Immature natural killer cell (primary cell): ENCODE measurements at regions not wholly inside any gene's neighbourhood (a gene's known extent, or its start where the extent isn't known, plus 50 kb on each side); places are given as distances from the start of the nearest gene placed in this dataset.
"Not testable (repeated sequence)": the region's sequence is repeated elsewhere in the genome, so short reads cannot be mapped to it uniquely, and the experiment has no call there.

Experiments
- DNase-seq, 3 donors: peaks; one replicate each; pipeline ENCODE4 v3.0.0; 2022; ENCODE audit warnings: mixed read lengths in 1 of 3
- H3K27ac Mint-ChIP-seq, 6 donors: one replicate each; pipeline ENCODE4 v1.8.0; 2020; ENCODE audit warnings: mixed read lengths in 6 of 6, mild to moderate bottlenecking in 5 of 6, inconsistent platforms in 4 of 6, moderate library complexity in 3 of 6
- H3K27me3 Mint-ChIP-seq, 3 donors: one replicate each; pipeline ENCODE4 v1.8.0; 2020 to 2021; ENCODE audit warnings: low read depth in 3 of 3, mild to moderate bottlenecking in 3 of 3, mixed read lengths in 3 of 3, moderate library complexity in 3 of 3, inconsistent platforms in 1 of 3
- H3K36me3 Mint-ChIP-seq, 3 donors: one replicate each; pipeline ENCODE4 v1.8.0; 2020; ENCODE audit warnings: mixed read lengths in 3 of 3, inconsistent platforms in 2 of 3, mild to moderate bottlenecking in 2 of 3
- H3K4me1 Mint-ChIP-seq, 2 donors: one replicate each; pipeline ENCODE4 v1.8.0; 2020; ENCODE audit warnings: inconsistent platforms in 2 of 2, mild to moderate bottlenecking in 2 of 2, mixed read lengths in 2 of 2, moderate library complexity in 1 of 2
- H3K4me3 Mint-ChIP-seq, 5 donors: one replicate each; pipeline ENCODE4 v1.8.0; 2020; ENCODE audit warnings: mild to moderate bottlenecking in 5 of 5, mixed read lengths in 5 of 5, inconsistent platforms in 3 of 5, moderate library complexity in 3 of 5
- H3K9me3 Mint-ChIP-seq, 6 donors: one replicate each; pipeline ENCODE4 v1.8.0; 2020; ENCODE audit warnings: mild to moderate bottlenecking in 6 of 6, mixed read lengths in 6 of 6, inconsistent platforms in 4 of 6, moderate library complexity in 3 of 6

DNA sequence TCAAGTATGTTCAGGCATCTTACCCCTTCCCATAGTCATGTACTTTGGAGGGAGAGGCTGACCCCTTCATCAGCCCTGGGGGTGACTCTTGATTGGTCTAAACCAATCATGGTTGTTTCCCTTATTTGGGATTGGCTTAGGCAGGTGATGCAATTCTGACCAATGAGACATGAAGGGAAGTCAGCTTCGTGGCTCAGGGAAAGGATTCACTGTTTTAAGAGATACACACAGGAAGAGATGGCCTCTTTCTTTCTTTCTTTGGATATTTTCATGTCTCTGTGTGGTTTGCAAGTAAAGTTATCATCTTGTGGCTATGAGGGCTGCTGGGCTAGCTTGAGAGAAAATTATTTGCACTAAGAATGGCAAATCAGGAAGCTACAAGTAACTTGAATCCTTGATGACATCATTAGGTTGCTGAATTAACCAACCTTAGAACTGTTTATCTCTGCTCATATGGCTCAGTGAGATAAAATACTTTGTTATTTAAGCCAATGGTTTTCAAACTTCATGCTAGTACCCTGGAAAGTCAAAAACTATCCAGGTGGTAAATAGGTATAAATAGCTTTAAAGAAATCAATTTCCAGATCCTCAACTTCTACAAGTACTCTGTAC lies 144.2 kb upstream of the CENPW start:
- Mint-ChIP-seq H3K36me3 (peaks cover 3 to 6% (median 3%) of the 10 kb centered on the region in 3 donors), H3K27ac (no peak overlapping the region), H3K4me1 (no peaks in the 10 kb centered on the region), H3K9me3 (peaks cover 0 to 8% (median 3%) of the 10 kb centered on the region in 6 donors), H3K27me3 (peaks cover 0 to 2% (median 2%) of the 10 kb centered on the region in 3 donors), H3K4me3 (no peak overlapping the region)
- DNase-seq: no peak

DNA sequence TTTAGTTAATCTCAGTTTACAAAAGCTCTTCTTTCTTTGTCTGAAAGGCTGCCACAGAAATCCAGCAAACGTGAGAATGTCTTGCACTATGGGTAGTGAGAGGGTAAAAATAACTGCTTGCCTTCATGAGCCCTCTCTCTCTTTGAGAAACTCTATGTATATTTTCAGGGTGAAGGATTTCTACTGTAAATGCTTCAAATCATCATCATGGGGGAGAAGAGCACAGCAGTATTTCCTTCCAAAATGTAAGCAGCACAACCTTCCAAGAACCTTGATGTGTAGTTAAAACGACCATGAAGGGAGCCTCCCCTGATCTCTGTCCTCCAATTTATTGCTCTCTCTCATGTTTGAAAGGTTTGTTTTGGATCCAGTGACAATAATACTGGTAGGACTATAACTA lies 141.3 kb upstream of the CENPW start:
- H3K36me3 Mint-ChIP-seq: peaks cover 3 to 6% (median 3%) of the 10 kb centered on the region in 3 donors
- H3K4me1 Mint-ChIP-seq: no peaks in the 10 kb centered on the region
- no peak overlapping the region for H3K4me3 Mint-ChIP-seq
- H3K27ac Mint-ChIP-seq: no peak overlapping the region
- H3K9me3 Mint-ChIP-seq: peaks cover 0 to 9% (median 3%) of the 10 kb centered on the region in 6 donors
- H3K27me3 Mint-ChIP-seq: peaks cover 0 to 4% (median 3%) of the 10 kb centered on the region in 3 donors
- no peak for DNase-seq

DNA sequence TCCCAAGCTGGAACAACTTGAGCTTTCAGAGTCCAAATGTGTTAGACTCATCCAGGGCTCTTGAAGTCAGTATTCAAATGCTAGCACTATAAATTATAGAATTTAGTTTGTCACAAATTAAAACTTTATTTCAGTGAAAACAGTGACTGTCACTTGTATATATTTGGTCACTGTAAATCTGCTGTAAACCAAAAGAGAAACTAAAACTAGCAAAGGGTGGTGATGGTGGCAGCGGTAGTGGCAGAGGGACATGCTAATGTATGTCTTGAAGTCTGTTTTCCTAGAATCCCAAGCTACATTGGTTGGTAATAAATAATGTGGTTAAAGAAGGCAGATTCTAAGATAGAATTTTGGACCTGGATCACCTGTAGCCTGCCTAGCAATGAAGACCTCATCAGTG lies 140.4 kb upstream of the CENPW start:
- Mint-ChIP-seq H3K27me3 (peaks cover 0 to 4% (median 3%) of the 10 kb centered on the region in 3 donors), H3K27ac (peak overlapping the region in 1 of 6 donors; percentile 69), H3K36me3 (peaks cover 3 to 6% (median 3%) of the 10 kb centered on the region in 3 donors), H3K4me3 (peak overlapping the region in 1 of 5 donors; percentile 78), H3K4me1 (no peaks in the 10 kb centered on the region), H3K9me3 (peaks cover 0 to 9% (median 3%) of the 10 kb centered on the region in 6 donors)
- peak in 1 of 3 donors; percentile 10 for DNase-seq

DNA sequence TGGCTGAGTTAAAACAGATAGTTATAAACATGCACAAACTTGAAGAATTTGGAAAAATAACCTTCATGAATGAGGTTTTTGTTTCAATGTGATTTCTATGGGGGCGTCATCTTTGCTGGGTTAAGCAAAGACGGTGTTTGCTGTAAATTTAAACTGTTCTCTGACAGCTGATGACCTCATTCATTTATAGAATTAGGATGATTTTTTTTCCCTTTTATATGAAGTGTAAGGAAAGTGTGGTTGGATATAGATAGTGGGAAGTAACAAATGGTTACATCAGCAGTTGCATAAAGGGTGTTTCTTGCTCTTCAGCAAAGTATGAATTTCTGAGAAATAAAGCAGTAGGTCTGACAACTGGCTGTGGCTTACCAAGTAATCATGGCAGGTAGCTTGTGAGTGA lies 137.2 kb upstream of the CENPW start:
- Mint-ChIP-seq H3K9me3 (peaks cover 0 to 7% (median 0%) of the 10 kb centered on the region in 6 donors), H3K36me3 (peaks cover 0 to 6% (median 3%) of the 10 kb centered on the region in 3 donors), H3K27me3 (peaks cover 0 to 2% (median 1%) of the 10 kb centered on the region in 3 donors), H3K4me1 (no peaks in the 10 kb centered on the region), H3K4me3 (no peak overlapping the region), H3K27ac (no peak overlapping the region)
- no peak for DNase-seq

DNA sequence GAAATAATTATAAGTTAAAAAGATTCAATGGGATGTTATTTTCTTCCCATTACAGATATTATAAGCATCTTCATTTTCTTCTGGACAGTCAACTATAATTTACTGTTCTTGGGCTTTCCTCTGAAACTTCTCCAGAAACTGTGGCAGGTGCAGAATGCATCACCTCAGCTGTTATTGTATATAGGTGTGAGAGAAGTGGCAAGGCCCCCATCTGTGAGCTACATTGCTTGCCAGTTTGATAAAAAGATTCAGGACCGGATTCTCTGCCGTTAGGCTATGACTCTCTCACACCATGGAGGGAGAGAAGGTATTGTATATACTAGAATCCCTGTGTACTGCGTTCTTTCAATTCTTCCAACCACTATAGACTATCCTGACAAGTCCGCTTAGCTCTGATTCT lies 135.8 kb upstream of the CENPW start:
- Mint-ChIP-seq H3K36me3 (peaks cover 0 to 6% (median 0%) of the 10 kb centered on the region in 3 donors), H3K4me1 (no peaks in the 10 kb centered on the region), H3K4me3 (no peak overlapping the region), H3K27me3 (peaks cover 0 to 2% (median 1%) of the 10 kb centered on the region in 3 donors), H3K27ac (no peak overlapping the region), H3K9me3 (peaks cover 0 to 7% (median 0%) of the 10 kb centered on the region in 6 donors)
- DNase-seq: no peak

DNA sequence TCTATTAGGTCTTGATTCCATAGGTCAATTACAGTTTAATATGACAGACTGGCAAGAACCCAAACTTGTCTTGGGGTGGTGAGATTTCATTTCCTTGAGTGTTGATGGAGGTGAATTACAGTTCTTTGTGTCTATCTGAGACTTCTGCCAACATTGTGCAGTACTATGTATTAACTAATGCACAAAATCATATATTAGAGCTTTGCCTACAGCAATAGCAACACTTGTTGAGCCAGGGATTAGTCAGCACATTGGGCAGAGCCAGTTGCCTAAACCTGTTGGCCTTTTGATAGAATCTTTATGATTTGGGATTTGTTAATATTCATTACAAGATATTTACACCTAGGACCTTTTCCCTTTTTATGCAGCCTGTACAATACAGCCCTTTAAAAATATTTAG lies 135.3 kb upstream of the CENPW start:
- no peak for DNase-seq
- H3K27me3 Mint-ChIP-seq: peaks cover 0 to 2% (median 1%) of the 10 kb centered on the region in 3 donors
- no peak overlapping the region for H3K4me3 Mint-ChIP-seq
- no peak overlapping the region for H3K27ac Mint-ChIP-seq
- no peaks in the 10 kb centered on the region for H3K4me1 Mint-ChIP-seq
- peaks cover 0 to 6% (median 0%) of the 10 kb centered on the region in 3 donors for H3K36me3 Mint-ChIP-seq
- peaks cover 0 to 4% (median 0%) of the 10 kb centered on the region in 6 donors for H3K9me3 Mint-ChIP-seq

DNA sequence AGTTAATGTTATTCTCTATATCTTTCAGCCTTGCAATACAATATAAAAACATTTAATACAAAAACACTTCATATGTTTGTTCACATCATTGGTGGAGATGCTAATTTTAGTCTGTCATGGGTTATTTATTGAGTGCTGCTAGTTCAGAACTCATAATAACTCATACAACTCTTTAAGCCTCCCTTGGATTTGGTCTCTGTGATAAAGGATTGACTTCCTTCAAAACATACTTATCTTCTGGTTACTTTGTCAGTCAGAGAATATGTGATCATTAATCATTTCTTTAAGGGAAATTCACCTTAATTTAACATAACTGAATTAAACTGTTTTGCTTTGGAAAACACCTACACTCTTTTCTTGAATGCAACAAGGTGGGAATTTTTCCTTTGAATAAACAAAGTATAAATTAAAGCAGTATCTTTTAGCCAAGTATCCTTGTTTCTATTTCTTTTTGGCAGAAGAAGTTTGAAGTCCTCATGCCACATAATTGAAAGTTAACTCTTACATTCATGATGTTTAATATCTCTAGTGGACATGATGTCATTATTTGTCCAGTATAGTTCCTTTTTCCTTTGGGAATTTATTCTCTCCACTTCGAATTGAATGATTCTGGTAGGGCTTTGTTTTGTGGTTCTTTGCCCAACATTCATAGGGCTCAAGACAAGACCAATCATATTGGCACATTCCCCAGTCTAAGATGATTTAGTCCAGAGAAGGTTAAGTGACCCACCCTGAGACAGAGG lies 133.2 kb upstream of the CENPW start:
- H3K27me3 Mint-ChIP-seq: peaks cover 0 to 2% (median 1%) of the 10 kb centered on the region in 3 donors
- no peak overlapping the region for H3K27ac Mint-ChIP-seq
- DNase-seq: no peak
- H3K36me3 Mint-ChIP-seq: peaks cover 0 to 6% (median 0%) of the 10 kb centered on the region in 3 donors
- H3K4me3 Mint-ChIP-seq: no peak overlapping the region
- no peaks in the 10 kb centered on the region for H3K4me1 Mint-ChIP-seq
- H3K9me3 Mint-ChIP-seq: peaks cover 0 to 2% (median 0%) of the 10 kb centered on the region in 6 donors

DNA sequence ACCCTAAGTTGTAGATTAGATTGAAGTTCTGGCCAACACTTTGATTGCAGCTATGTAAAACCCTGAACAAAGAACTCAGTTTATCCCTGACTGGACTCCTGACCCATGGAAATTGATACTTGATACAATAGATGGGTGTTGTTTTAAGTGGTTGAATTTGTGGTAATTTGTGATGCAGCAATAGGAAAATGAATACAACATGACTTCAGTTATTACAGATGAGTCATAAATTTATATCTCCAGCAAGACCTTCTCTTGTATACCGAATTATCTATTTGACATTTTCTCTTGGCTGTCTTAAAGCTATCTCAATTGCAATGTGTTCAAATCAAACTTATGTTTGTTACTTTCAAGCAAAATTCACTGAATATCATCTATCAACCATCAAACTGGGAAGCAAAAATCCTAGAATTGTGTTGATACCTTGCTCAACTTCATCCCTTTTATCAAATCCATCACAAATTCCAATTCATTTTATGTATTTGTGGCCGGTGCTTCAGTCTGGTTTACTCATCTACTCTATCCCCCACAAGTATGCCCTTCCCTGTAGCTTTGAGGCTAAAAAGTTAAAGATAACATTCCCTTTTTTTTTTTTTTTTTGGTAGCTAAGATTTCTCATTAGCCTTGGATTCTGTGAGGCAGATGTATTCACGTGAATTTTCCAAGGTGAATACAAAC lies 129.4 kb upstream of the CENPW start:
- Mint-ChIP-seq H3K27me3 (peaks cover 0 to 2% (median 1%) of the 10 kb centered on the region in 3 donors), H3K4me3 (no peak overlapping the region)

DNA sequence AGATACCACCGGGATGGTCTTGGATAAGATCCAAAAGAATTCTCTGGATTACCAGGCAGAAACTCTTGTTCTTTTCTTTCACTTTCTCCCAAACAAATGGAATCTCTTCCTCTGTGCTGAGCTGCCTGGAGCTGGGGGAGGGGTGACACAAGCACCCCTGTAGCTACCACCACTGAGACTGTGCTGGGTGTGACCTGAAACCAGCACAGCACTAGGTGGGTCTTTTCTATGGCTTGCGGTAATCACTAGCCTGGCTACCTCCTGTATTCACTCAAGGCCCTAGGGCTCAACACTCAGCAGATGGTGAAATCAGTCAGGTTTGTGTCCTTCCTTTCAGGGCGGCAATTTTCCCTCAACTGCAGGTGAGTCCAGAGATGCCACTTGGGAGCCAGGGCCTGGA lies 122.4 kb upstream of the CENPW start:
- no peaks in the 10 kb centered on the region for H3K4me1 Mint-ChIP-seq
- H3K4me3 Mint-ChIP-seq: no peak overlapping the region
- no peak overlapping the region for H3K27ac Mint-ChIP-seq
- peaks cover 8 to 15% (median 14%) of the 10 kb centered on the region in 6 donors for H3K9me3 Mint-ChIP-seq
- peaks cover 0 to 2% (median 1%) of the 10 kb centered on the region in 3 donors for H3K27me3 Mint-ChIP-seq
- H3K36me3 Mint-ChIP-seq: peaks cover 0 to 12% (median 10%) of the 10 kb centered on the region in 3 donors
- no peak for DNase-seq

More for the DNA sequence above, 129.4 kb upstream of the CENPW start:
- peaks cover 0 to 6% (median 0%) of the 10 kb centered on the region in 3 donors for H3K36me3 Mint-ChIP-seq
- no peak for DNase-seq
- no peak overlapping the region for H3K27ac Mint-ChIP-seq
- peaks cover 0 to 2% (median 0%) of the 10 kb centered on the region in 6 donors for H3K9me3 Mint-ChIP-seq
- H3K4me1 Mint-ChIP-seq: no peaks in the 10 kb centered on the region

DNA sequence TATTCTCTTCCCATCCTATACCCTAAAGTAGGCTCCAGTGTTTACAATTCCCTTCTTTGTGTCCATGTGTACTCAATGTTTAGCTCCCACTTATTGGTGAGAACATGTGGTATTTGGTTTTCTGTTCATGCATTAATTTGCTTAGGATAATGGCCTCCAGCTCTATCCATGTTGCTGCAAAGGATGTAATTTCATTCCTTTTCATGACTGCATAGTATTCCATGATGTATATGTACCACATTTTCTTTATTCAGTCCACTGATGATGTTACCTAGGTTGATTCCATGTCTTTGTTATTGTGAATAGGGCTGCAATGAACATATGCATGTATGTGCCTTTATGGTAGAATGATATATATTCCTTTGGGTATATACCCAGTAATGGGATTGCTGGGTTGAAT lies 119.0 kb upstream of the CENPW start:
- H3K4me1 Mint-ChIP-seq, H3K27me3 Mint-ChIP-seq, DNase-seq, H3K27ac Mint-ChIP-seq, H3K4me3 Mint-ChIP-seq: not testable (repeated sequence)
- Mint-ChIP-seq H3K9me3 (peaks cover 8 to 19% (median 14%) of the 10 kb centered on the region in 6 donors), H3K36me3 (peaks cover 0 to 12% (median 10%) of the 10 kb centered on the region in 3 donors)

DNA sequence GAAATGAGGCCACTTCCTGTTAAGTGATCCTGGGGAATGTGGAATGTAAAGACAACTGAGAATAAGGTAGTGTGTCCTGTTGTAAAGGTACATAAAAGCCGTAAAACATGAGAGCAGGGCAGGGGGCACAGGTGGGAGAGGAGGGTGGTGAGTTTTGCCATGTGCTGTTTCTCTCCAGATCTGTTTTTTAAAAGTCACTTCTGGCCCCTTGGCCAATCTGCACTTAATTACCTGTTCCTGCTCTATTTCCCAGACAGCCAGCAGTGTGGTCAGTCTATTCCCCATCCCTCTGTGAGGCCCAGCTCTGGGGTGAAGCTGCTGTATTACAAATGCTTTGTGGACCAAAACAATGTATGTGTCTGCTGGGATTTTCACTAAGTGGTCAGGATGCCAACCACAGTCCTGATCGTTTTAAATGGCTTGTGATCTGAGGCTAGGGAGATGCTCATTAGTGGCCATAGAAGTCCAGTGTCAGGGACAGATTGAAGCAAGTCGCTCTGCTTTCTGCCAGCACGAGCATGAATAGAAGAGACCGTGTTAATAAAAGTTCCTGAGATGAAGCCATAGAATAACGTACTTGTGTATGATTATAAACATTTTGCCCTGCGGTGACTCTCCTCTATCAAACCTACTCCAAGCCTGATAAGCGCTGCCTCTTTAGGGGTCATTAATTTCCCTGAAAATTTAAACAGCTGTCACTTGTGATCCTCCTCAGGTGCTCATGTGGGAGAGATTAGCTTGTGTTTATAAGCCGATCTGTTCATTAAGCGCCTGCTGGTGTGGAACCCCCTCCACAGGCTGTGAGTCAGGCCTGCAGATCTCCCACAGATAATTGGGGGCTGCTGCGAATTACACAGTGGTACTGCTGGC lies 111.8 kb upstream of the CENPW start:
- Mint-ChIP-seq H3K27ac (no peak overlapping the region), H3K36me3 (no peaks in the 10 kb centered on the region), H3K27me3 (no peaks in the 10 kb centered on the region), H3K4me1 (no peaks in the 10 kb centered on the region), H3K9me3 (peaks cover 0 to 5% (median 0%) of the 10 kb centered on the region in 6 donors), H3K4me3 (no peak overlapping the region)
- DNase-seq: no peak

DNA sequence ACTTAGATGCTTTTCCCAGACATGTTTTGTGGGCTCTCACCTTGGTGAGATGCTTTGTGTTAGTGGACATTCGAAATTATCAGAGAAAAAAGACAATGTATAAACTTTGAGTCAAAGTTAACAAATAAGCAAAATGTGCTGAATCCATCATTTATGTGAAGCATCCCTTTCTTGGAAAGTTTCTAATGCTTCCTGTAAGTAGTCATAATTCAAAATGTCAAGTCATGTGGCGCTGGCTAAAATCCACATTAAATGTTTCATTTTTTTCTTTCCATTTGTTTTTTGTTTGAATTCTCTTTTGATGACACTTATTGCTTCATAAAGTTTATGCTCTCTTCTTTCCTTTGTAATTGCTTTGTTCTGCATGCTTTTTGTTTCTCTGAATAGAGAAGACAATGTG lies 107.2 kb upstream of the CENPW start:
- H3K27ac Mint-ChIP-seq: no peak overlapping the region
- no peaks in the 10 kb centered on the region for H3K27me3 Mint-ChIP-seq
- no peak for DNase-seq
- no peaks in the 10 kb centered on the region for H3K4me1 Mint-ChIP-seq
- no peak overlapping the region for H3K4me3 Mint-ChIP-seq
- H3K9me3 Mint-ChIP-seq: peaks cover 0 to 8% (median 3%) of the 10 kb centered on the region in 6 donors
- H3K36me3 Mint-ChIP-seq: no peaks in the 10 kb centered on the region

DNA sequence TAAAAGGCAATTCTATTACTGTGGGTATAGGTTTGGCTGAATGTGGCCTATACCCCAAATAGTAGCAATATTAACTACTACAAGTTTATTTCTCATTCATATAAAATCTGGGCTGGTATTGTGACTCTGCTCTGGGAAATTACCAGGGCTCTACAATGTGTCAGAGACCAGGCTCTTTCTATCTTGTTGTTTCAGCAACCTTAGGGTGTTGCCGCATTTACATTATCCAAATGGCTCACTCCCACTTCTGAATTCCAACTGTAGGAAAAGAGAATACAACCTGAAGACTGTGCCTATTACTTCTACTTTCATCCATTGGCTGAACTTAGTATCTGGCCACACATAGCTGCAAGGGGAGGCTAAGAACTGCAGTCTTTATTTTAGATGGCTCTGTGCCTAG lies 106.7 kb upstream of the CENPW start:
- H3K36me3 Mint-ChIP-seq: no peaks in the 10 kb centered on the region
- H3K4me3 Mint-ChIP-seq: no peak overlapping the region
- no peak for DNase-seq
- no peaks in the 10 kb centered on the region for H3K27me3 Mint-ChIP-seq
- no peak overlapping the region for H3K27ac Mint-ChIP-seq
- H3K4me1 Mint-ChIP-seq: no peaks in the 10 kb centered on the region
- H3K9me3 Mint-ChIP-seq: peaks cover 0 to 9% (median 5%) of the 10 kb centered on the region in 6 donors
